Sciatic nerve (tissue), 2 donors: ENCODE measurements at regions not wholly inside any gene's neighbourhood (a gene's known extent, or its start where the extent isn't known, plus 50 kb on each side); places are given as distances from the start of the nearest gene placed in this dataset.
"Not testable (repeated sequence)": the region's sequence is repeated elsewhere in the genome, so short reads cannot be mapped to it uniquely, and the experiment has no call there.

Experiments used
- ATAC-seq: fragments of 200-7000 bp; cut with Tn5 transposase; one replicate; pipeline ENCODE4 v1.9.1; 2020; ENCODE audit warnings: mild to moderate bottlenecking, moderate library complexity
- DNase-seq: peaks from one replicate; pipeline ENCODE4 v3.0.0-alpha.2; 2020; ENCODE audit warnings: low spot score
- intact Hi-C: fragments of 100-400 bp; cut with DNase I; formaldehyde crosslinking; loops from one replicate; pipeline ENCODE4 v1.14.2; 2022
- donor health status: DM: no; HTN: no; CAD: no.
- donor health status: DM: no; HTN: no; CAD: no.

GRCh38 chr7:94706996-94707740 is 51.2 kb upstream of the SGCE start:
- ATAC-seq: no peak
- intact Hi-C loops: no loop called here
- no peak for DNase-seq

DNA sequence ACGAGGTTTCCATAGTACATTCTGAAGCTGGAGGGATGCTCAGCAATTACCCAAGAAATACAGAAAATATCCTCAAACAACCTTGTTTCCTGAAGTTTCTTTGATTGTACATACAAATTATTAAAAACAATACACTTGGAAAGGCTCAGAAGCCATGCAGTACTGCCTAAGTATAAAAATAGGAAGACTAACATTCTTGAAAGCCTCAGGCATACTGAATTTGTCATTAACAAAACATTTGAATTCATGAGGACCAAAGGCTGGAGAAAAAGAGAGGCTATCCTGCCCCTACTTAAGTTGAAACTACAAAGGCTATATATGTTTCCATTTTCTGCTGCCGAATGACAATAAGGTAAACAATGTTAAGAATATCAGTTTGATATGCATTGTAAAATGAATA is 54.3 kb upstream of the SGCE start:
- ATAC-seq: no peak
- no peak for DNase-seq
- intact Hi-C loops: no loop called here

DNA sequence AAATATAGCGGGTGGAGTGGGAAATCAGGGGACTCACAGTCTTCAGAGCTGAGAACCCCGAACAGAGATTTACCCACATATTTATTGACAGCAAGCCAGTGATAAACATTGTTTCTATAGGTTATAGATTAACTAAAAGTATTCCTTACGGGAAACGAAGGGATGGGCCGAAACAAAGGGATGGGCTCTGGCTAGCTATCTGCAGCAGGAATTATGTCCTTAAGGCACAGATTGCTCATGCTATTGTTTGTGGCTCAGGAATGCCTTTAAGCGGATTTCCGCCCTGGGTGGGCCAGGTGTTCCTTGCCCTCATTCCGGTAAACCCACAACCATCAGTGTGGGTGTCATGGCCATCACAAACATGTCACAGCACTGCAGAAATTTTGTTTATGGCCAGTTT is 66.4 kb upstream of the SGCE start:
- intact Hi-C loops, ATAC-seq, DNase-seq: not testable (repeated sequence)

DNA sequence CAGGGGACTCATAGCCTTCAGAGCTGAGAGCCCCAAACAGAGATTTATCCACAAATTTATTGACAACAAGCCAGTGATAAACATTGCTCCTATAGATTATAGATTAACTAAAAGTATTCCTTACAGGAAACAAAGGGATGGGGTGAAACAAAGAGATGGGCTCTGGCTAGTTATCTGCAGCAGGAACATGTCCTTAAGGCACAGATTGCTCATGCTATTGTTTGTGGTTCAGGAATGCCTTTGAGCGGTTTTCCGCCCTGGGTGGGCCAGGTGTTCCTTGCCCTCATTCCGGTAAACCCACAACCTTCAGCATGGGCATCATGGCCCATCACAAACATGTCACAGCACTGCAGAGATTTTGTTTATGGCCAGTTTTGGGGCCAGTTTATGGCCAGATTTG is 73.0 kb upstream of the SGCE start:
- intact Hi-C loops, ATAC-seq, DNase-seq: not testable (repeated sequence)

- intact Hi-C loops: no loop called here
- ATAC-seq (no peak), DNase-seq (no peak)
Measured at GRCh38 chr7:94738071-94738470, 82.1 kb upstream of the SGCE start.

- DNase-seq (no peak), ATAC-seq (no peak)
- intact Hi-C loops: no loop called here
Measured at GRCh38 chr7:94739180-94739579, 83.2 kb upstream of the SGCE start.

GRCh38 chr7:94740509-94740908 is 84.6 kb upstream of the SGCE start:
- intact Hi-C loops: no loop called here
- ATAC-seq (no peak), DNase-seq (no peak)

GRCh38 chr7:94741179-94741578 is 85.2 kb upstream of the SGCE start:
- intact Hi-C loops: no loop called here
- DNase-seq (no peak), ATAC-seq (no peak)

GRCh38 chr7:94748376-94748775 is 92.4 kb upstream of the SGCE start:
- no peak for ATAC-seq
- DNase-seq: no peak
- intact Hi-C loops: no loop called here

GRCh38 chr7:94760446-94761100 is 104.6 kb upstream of the SGCE start:
- ATAC-seq (no peak), DNase-seq (no peak)
- intact Hi-C loops: no loop called here

GRCh38 chr7:94761451-94761850 is 105.5 kb upstream of the SGCE start:
- DNase-seq: no peak

DNA sequence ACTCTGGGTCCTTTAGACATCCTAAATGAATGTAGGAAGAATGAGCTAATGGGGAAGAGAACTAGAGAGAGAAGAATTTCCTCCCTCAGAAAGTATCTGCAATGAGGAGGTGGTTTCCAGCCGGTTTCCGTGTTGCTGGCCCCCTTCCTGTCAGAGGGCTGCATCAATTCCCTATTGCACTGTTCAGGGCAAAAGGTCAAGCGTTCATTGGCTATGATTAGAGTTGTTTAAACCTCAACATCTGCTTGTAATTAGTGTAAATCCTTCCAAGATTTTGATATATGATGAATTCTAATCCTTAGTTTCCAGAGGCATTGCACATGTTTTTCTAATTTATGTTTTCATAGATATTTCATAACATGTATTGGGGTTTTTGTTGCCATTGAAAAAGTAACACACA is 107.3 kb upstream of the SGCE start:
- DNase-seq (no peak), ATAC-seq (no peak)
- intact Hi-C loops: no loop called here

More at GRCh38 chr7:94761451-94761850, 105.5 kb upstream of the SGCE start:
- no peak for ATAC-seq
- intact Hi-C loops: no loop called here

DNA sequence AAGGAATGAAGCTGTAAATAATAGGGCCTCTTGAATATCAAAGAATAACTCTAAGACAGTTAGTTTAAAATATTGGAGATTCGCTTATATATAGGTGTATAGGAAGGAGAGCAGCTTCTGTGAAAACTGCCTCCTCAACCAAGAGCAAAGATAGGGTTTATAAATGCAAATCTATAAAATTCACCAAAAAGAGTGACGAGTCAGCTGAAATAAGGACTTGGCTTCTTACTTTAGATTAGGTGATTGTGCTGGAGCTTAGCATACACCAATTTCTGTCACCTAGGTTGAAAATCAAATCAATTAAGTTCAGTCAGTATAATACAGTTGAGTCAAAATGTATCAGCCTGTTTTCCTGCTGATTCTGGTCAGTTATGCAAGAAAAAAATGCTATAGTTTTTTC is 113.8 kb upstream of the SGCE start:
- intact Hi-C loops: no loop called here
- ATAC-seq (no peak), DNase-seq (no peak)

GRCh38 chr7:94778711-94779459 is 123.0 kb upstream of the SGCE start:
- DNase-seq: no peak
- ATAC-seq: no peak
- intact Hi-C loops: no loop called here

- intact Hi-C loops: no loop called here
Measured at GRCh38 chr7:94779861-94780260, 123.9 kb upstream of the SGCE start.

GRCh38 chr7:94781236-94781635 is 125.3 kb upstream of the SGCE start:
- DNase-seq: no peak
- intact Hi-C loops: no loop called here
- no peak for ATAC-seq

More at GRCh38 chr7:94779861-94780260, 123.9 kb upstream of the SGCE start:
- no peak for DNase-seq
- ATAC-seq: no peak

- ATAC-seq (no peak), DNase-seq (no peak)
Measured at GRCh38 chr7:94782777-94783176, 124.6 kb upstream of the PPP1R9A start.

GRCh38 chr7:94787285-94787684 is 120.1 kb upstream of the PPP1R9A start:
- DNase-seq: no peak
- ATAC-seq: no peak
- intact Hi-C loops: no loop called here

More at GRCh38 chr7:94782777-94783176, 124.6 kb upstream of the PPP1R9A start:
- intact Hi-C loops: no loop called here

DNA sequence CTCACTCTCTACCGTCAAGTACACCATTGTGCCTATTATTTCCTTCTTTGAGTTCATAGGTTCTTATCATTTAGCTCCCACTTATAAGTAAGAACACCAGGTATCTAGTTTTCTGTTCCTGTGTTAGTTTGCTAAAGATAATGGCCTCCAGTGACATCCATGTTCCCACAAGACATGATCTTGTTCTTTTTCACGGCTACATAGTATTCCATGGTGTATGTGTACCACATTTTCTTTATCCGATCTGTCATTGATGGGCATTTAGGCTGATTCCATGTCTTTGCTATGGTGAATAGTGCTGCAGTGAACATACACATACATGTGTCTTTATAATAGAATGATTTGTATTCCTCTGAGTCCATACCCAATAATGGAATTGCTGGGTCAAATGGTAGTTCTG is 119.0 kb upstream of the PPP1R9A start:
- intact Hi-C loops, DNase-seq, ATAC-seq: not testable (repeated sequence)

- intact Hi-C loops: loop anchor here (5.0 kb wide), 1 partner anchor 1110 kb away; no protein-coding TSS in a partner anchor
- no peak for DNase-seq
- no peak for ATAC-seq
Measured at GRCh38 chr7:94792241-94792640, 115.2 kb upstream of the PPP1R9A start.
